ENCODE measurements at regions not wholly inside any gene's neighbourhood (a gene's known extent, or its start where the extent isn't known, plus 50 kb on each side); places are given as distances from the start of the nearest gene placed in this dataset.
"Not testable (repeated sequence)": the region's sequence is repeated elsewhere in the genome, so short reads cannot be mapped to it uniquely, and the experiment has no call there.

DNA sequence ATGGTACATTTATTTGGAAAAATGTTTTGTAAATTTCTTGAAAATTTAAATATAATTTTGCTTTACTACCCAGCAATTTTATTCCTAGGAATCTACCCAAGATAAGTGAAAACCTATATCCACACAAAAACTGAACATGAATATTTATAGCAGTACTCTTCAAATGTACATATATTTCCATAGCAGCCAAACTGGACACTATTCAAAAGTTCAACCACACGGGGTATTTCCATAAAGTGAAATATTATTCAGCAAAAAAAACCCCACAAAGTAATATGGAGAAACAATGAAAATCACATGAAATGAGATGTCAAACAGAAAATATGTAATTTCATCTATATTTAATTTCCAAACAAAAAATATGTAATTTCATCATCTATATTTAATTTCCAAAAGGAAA, 1247.6 kb upstream of the TMEFF2 start:
- no peak for DNase-seq

DNA sequence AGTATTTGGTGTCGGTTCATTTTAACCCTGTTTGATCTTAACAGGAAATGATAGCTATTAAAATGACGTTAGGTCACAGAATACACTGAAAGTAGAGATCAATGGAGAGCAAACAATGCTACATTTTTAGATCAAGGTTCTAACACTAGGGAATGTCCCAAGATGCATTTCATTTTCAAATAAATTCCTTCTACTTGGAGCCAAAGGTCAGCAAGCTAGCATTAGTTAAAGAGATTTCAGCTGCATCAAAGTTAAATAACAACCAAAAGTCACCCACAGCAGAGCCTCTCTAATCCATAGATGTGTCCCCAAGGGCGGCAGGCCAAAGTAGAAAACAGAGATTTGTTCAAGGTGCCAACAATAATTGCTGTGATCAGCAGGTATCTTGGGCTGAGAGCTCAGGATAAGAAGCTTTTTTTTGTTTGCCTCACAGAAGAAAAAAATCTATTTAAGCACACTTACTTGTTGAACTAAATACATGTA, 1233.6 kb upstream of the TMEFF2 start:
- no peak for DNase-seq

More for the DNA sequence above, 1247.6 kb upstream of the TMEFF2 start:
- Histone ChIP-seq H3K27me3 (ENCODE audit: control insufficient read depth, insufficient read depth, low read length) (no peaks in the 10 kb centered on the region), H3K4me3 (ENCODE audit: insufficient read depth, low read depth, low read length) (no peak overlapping the region), H3K36me3 (replicated peaks; ENCODE audit: control insufficient read depth, insufficient read depth, low read length) (no peaks in the 10 kb centered on the region)

GRCh38 chr2:193412368-193412767, 1217.6 kb upstream of the TMEFF2 start:
- not testable (repeated sequence) for DNase-seq; H3K36me3 ChIP-seq (replicated peaks; ENCODE audit: control insufficient read depth, insufficient read depth, low read length); H3K4me3 ChIP-seq (ENCODE audit: insufficient read depth, low read depth, low read length); H3K27me3 ChIP-seq (ENCODE audit: control insufficient read depth, insufficient read depth, low read length)

More for the DNA sequence above, 1233.6 kb upstream of the TMEFF2 start:
- Histone ChIP-seq H3K27me3 (ENCODE audit: control insufficient read depth, insufficient read depth, low read length) (no peaks in the 10 kb centered on the region), H3K4me3 (ENCODE audit: insufficient read depth, low read depth, low read length) (no peak overlapping the region), H3K36me3 (replicated peaks; ENCODE audit: control insufficient read depth, insufficient read depth, low read length) (no peaks in the 10 kb centered on the region)

DNA sequence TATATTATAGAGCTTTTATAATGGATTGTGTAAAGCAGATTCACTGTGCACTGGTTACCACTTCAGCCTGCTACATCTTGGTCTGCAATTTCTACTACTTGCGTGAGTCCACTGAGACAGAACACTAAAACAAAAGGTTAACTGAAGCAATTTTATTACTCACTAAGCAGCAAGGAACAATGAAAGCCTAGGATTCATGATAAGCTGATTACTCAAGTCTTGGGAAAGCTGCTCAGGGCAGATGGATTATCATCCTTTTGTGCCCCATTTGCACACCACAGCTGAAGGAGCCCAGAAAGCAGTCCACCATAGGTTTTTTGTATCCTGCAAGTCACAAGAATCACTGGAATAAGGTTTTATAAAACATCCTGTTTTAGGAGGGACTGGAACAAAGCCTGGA, 1215.2 kb upstream of the TMEFF2 start:
- no peak overlapping the region for H3K4me3 ChIP-seq (ENCODE audit: insufficient read depth, low read depth, low read length)
- no peaks in the 10 kb centered on the region for H3K27me3 ChIP-seq (ENCODE audit: control insufficient read depth, insufficient read depth, low read length)
- H3K36me3 ChIP-seq (replicated peaks; ENCODE audit: control insufficient read depth, insufficient read depth, low read length), result no peaks in the 10 kb centered on the region
- no peak for DNase-seq

DNA sequence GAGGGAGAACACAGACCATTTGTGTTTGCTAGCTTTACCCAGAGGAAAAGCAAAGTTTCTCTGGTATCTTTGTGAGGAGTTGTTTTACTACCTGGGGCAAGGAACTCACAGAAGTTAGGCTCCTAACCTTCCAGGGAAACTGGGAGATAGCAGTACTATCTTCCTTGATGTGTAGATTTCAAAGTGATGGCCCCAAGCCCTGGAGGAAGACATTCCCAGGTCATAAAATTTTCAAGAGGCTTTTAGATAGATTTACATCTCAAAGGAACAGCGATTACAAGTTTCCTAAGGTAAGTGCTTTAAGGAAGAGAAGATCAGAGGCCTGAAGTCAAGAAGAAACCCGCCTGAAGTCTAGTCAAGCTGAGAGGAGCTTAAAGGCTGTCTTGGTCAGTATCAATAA, 1187.8 kb upstream of the TMEFF2 start:
- DNase-seq, result no peak
- Histone ChIP-seq H3K36me3 (replicated peaks; ENCODE audit: control insufficient read depth, insufficient read depth, low read length) (no peaks in the 10 kb centered on the region), H3K27me3 (ENCODE audit: control insufficient read depth, insufficient read depth, low read length) (peaks cover 4% of the 10 kb centered on the region; the same call in 1 of the 2 replicates), H3K4me3 (ENCODE audit: insufficient read depth, low read depth, low read length) (no peak overlapping the region)

- no peak for DNase-seq
- Histone ChIP-seq H3K4me3 (ENCODE audit: insufficient read depth, low read depth, low read length) (no peak overlapping the region), H3K36me3 (replicated peaks; ENCODE audit: control insufficient read depth, insufficient read depth, low read length) (no peaks in the 10 kb centered on the region), H3K27me3 (ENCODE audit: control insufficient read depth, insufficient read depth, low read length) (peaks cover 4% of the 10 kb centered on the region; the same call in 1 of the 2 replicates)
These were observed 1183.1 kb upstream of the TMEFF2 start for GRCh38 chr2:193377789-193378188.

DNA sequence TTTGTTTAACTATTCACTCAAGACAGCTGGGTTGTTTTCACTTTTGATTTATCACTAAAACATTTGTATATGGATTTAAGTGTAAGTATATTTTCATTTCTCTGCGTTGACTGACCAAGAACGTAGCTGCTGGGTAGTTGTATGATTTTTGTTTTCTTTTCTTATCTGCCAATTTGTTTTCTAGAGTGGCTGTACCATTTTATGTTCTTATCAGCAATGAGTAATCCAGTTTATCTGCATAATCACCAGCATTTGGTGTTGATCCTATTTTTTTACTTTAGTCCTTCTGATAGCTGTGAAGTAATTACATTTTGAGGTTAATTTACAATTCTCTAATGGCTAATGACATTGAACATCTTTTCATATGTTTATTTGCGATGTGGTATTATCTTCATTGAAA, 1178.4 kb upstream of the TMEFF2 start:
- no peaks in the 10 kb centered on the region for H3K27me3 ChIP-seq (ENCODE audit: control insufficient read depth, insufficient read depth, low read length)
- no peak for DNase-seq
- no peak overlapping the region for H3K4me3 ChIP-seq (ENCODE audit: insufficient read depth, low read depth, low read length)
- H3K36me3 ChIP-seq (replicated peaks; ENCODE audit: control insufficient read depth, insufficient read depth, low read length), result no peaks in the 10 kb centered on the region

DNA sequence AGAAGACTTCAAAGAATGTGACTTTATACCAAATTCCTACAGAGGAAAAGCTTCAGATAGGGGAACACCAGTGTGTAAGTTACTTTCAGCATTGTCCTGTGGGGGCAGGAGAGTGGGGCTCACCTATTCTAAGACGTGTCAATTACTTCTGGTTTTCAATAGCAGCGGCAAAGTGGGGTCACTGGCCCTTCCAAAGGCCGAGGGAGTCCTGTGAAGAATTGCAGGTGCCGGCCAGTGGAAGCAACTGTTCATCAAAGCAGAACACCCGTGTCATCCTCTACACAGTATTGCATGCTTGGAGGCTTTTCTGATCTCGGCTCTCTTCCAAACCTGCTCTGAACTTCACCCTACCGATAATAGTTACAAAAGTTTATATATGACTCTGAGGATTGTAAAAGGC, 1176.5 kb upstream of the TMEFF2 start:
- no peak for DNase-seq
- Histone ChIP-seq H3K36me3 (replicated peaks; ENCODE audit: control insufficient read depth, insufficient read depth, low read length) (no peaks in the 10 kb centered on the region), H3K27me3 (ENCODE audit: control insufficient read depth, insufficient read depth, low read length) (no peaks in the 10 kb centered on the region), H3K4me3 (ENCODE audit: insufficient read depth, low read depth, low read length) (no peak overlapping the region)

- Histone ChIP-seq H3K27me3 (ENCODE audit: control insufficient read depth, insufficient read depth, low read length) (no peaks in the 10 kb centered on the region), H3K36me3 (replicated peaks; ENCODE audit: control insufficient read depth, insufficient read depth, low read length) (no peaks in the 10 kb centered on the region), H3K4me3 (ENCODE audit: insufficient read depth, low read depth, low read length) (no peak overlapping the region)
- DNase-seq, result no peak
These were observed 1173.9 kb upstream of the TMEFF2 start for GRCh38 chr2:193368615-193369014.

DNA sequence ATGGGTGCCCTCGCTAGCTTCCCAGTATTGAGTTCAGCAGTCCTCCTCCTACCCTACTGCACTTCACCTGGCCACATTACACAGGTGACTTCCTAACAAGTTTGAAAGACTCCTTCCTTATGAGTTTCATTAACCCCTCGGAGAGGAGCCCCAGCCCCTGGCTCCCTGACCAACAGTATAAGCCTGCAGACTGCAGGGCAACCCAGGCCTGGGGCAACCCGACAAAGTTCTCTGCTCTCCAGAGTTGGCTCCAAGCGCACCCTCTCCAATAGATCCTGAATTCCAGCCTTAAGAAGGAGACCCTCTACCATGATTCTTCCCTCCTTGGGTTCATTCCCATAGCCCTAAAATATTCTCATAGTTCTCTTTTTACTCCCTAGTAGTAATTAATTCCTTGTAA, 1162.8 kb upstream of the TMEFF2 start:
- DNase-seq, result no peak
- no peaks in the 10 kb centered on the region for H3K36me3 ChIP-seq (replicated peaks; ENCODE audit: control insufficient read depth, insufficient read depth, low read length)
- H3K4me3 ChIP-seq (ENCODE audit: insufficient read depth, low read depth, low read length), result no peak overlapping the region
- no peaks in the 10 kb centered on the region for H3K27me3 ChIP-seq (ENCODE audit: control insufficient read depth, insufficient read depth, low read length)

GRCh38 chr2:193352665-193353242, 1158.0 kb upstream of the TMEFF2 start:
- H3K27me3 ChIP-seq (ENCODE audit: control insufficient read depth, insufficient read depth, low read length); H3K4me3 ChIP-seq (ENCODE audit: insufficient read depth, low read depth, low read length); DNase-seq; H3K36me3 ChIP-seq (replicated peaks; ENCODE audit: control insufficient read depth, insufficient read depth, low read length): not testable (repeated sequence)

- Histone ChIP-seq H3K27me3 (ENCODE audit: control insufficient read depth, insufficient read depth, low read length) (no peaks in the 10 kb centered on the region), H3K36me3 (replicated peaks; ENCODE audit: control insufficient read depth, insufficient read depth, low read length) (no peaks in the 10 kb centered on the region), H3K4me3 (ENCODE audit: insufficient read depth, low read depth, low read length) (no peak overlapping the region)
- no peak for DNase-seq
These were observed 1155.8 kb upstream of the TMEFF2 start for GRCh38 chr2:193350509-193350908.

GRCh38 chr2:193349642-193350041, 1154.9 kb upstream of the TMEFF2 start:
- Histone ChIP-seq H3K36me3 (replicated peaks; ENCODE audit: control insufficient read depth, insufficient read depth, low read length) (no peaks in the 10 kb centered on the region), H3K4me3 (ENCODE audit: insufficient read depth, low read depth, low read length) (no peak overlapping the region), H3K27me3 (ENCODE audit: control insufficient read depth, insufficient read depth, low read length) (no peaks in the 10 kb centered on the region)
- DNase-seq, result no peak

- H3K4me3 ChIP-seq (ENCODE audit: insufficient read depth, low read depth, low read length), result no peak overlapping the region
These were observed 1153.3 kb upstream of the TMEFF2 start for GRCh38 chr2:193348055-193348454.

GRCh38 chr2:193336781-193337180, 1142.0 kb upstream of the TMEFF2 start:
- Histone ChIP-seq H3K36me3 (replicated peaks; ENCODE audit: control insufficient read depth, insufficient read depth, low read length) (no peaks in the 10 kb centered on the region), H3K27me3 (ENCODE audit: control insufficient read depth, insufficient read depth, low read length) (no peaks in the 10 kb centered on the region), H3K4me3 (ENCODE audit: insufficient read depth, low read depth, low read length) (no peak overlapping the region)
- DNase-seq, result no peak

More at GRCh38 chr2:193348055-193348454, 1153.3 kb upstream of the TMEFF2 start:
- no peak for DNase-seq
- Histone ChIP-seq H3K27me3 (ENCODE audit: control insufficient read depth, insufficient read depth, low read length) (no peaks in the 10 kb centered on the region), H3K36me3 (replicated peaks; ENCODE audit: control insufficient read depth, insufficient read depth, low read length) (no peaks in the 10 kb centered on the region)

DNA sequence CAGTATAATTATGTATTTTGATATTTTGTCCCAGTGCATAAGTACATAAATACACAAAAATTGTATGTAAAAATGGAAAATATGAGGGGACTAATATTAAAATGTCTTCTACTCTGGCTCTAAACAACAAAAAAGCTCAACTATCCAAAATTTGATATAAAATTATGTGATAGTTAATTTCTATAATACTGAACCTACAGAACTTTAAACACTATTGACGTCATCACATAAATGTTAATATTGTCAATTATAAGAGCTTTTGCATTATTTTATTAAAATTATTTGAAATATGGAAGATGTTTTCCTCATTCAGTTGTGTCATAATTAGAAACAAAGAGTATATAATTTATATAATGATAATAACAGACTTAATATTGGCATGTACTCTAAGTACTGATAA, 1139.7 kb upstream of the TMEFF2 start:
- Histone ChIP-seq H3K36me3 (replicated peaks; ENCODE audit: control insufficient read depth, insufficient read depth, low read length) (no peaks in the 10 kb centered on the region), H3K27me3 (ENCODE audit: control insufficient read depth, insufficient read depth, low read length) (no peaks in the 10 kb centered on the region), H3K4me3 (ENCODE audit: insufficient read depth, low read depth, low read length) (no peak overlapping the region)
- no peak for DNase-seq
